Activated CD4-positive, CD25-positive, alpha-beta regulatory T cell (primary cell): ENCODE measurements at regions not wholly inside any gene's neighbourhood (a gene's known extent, or its start where the extent isn't known, plus 50 kb on each side); places are given as distances from the start of the nearest gene placed in this dataset.
"Not testable (repeated sequence)": the region's sequence is repeated elsewhere in the genome, so short reads cannot be mapped to it uniquely, and the experiment has no call there.

ENCODE experiments used
- DNase-seq, 4 experiments: peaks; one replicate each; lab custom pipeline; 2025; lab: John Stamatoyannopoulos, UW

DNA sequence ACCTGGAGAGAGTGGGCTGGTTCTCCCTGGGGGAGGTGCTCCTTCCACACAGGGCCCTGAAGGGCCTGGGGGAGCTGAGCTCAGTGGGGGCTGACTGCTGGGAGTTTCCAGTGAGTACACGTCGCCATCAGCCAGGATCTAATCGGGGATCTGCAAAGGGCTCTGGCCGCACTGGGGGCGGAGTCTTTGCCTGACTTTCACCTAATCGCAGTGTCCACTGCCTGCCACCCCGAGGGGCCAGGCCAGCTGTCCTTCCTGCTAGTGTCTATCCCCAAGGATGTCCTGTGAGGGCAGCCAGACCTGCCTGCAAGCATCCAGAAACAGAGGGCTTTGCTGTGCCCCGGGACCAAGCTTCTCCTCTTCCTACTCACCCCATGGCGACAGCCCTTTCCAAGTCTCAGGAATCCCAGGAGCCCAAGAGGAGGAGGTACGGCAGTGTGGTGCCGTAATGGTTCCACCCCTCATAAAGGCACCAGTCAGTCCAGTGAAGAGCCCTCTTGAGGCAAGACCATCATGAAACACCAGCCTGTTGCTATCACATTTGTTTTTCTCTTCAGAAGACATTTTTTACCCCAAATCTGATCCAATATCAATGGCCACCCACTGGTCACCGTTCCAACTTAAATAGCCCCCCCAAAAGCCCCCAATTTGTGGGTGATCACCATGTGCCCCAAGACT, 243.1 kb upstream of the ECI2 start:
- DNase-seq: no peak

DNA sequence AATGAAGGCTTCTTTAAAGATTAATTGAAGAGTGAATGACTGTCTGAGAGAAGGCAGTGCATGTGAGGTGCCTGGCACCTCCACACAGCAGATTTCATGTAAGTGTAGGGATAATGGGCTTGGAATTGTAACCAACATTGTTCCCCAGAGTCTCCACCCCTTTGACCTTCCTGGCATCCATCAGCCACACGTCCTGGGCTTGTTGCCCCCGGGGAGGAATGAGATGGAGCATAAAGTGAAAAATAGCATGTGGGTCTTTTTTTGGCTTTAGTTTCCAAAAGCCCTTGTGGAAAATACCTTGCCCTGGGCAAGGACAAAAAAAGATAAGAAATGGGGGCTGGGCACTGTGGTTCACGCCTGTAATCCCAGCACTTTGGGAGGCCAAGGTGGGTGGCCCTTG, 242.2 kb upstream of the ECI2 start:
- DNase-seq: no peak

DNA sequence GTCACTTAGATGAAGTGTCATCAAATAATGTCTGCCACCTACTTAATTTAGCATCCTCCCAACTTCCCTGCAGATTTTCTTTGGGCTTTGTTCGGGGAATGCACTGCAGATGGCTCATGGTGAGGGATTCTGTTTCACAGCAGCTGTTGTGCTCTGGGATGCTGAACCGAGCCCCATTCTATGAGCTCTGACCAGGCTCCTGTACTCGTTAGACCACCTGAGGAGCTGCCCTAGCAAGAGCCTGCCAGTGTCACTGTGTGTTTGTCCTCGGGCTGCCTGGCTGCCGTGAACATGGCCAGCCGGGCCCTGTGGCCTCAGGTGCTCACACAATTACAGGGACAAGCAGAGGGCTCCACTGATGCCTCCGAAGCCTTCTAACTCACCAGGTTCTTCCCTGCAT, 238.8 kb upstream of the ECI2 start:
- DNase-seq: no peak

DNA sequence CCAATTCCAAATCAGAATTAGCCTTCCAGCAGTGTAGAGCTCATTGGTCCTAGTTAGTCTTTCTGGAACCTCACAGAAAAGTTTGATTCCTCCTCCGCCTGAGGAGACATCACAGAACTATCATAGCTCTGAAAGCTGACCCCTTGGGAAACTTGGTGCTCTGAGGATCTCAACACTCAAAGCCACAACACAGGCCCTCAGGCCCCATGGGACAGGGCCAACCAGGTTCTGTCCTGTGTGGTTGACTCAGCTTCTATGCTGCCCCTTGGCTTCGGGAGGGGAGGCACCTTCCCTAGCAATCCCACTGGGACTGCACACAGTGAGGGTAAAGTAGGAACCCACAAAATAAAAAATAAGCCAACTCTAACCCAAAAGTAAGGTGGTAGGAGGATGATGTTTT, 237.5 kb upstream of the ECI2 start:
- no peak for DNase-seq

DNA sequence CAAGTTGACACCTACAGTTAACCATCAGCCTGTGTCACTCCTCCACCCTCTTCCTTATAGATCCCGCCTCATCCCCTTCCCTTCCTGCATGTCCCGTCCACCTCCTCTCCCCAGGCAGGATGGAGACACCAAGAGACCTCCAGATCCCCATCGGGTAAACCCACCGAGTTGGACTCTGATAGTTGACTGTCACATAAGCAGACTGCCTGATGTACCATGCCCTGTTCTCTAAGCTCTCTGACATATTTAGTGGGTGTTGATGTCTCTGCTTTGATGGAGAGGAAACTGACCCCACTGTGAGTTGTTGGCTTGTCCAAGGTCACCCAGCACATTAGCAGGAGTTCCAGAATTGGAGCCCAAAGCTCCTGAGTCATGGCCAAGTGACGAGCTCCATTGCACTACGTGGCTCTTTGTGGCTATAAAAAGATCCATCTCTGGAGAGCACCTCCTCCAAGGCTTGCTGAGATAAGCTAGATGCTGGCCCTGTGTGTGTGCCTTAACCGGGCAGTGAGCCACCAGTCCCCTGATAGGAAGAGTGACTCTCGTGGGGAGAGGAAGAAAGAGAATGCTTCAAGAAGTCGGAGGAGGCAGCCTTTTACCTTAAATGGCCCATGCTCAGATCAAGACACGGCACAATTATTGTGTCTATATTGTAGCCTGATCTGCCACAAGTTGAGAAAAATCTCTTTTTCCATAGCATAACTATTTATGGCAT, 236.0 kb upstream of the ECI2 start:
- DNase-seq: no peak

DNA sequence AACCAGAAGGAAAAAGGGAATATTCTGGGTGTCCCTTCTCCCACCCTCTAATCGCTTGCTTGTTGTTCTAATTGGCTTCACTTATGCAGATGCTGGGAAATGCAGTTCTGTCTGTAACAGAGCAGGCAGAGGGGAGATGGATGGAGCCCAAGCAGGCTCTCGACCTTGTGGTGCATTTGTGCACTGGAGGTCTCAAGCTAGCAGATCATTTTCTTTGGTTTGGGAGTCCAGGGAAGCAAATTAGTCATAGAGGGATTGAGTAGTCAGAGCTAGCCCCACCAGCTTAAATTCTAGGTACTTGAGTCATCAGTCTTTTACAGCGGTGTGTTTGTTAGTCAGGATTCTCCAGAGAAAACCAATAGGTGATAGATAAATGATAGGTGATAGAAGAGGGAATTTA, 234.7 kb upstream of the ECI2 start:
- DNase-seq: no peak

DNA sequence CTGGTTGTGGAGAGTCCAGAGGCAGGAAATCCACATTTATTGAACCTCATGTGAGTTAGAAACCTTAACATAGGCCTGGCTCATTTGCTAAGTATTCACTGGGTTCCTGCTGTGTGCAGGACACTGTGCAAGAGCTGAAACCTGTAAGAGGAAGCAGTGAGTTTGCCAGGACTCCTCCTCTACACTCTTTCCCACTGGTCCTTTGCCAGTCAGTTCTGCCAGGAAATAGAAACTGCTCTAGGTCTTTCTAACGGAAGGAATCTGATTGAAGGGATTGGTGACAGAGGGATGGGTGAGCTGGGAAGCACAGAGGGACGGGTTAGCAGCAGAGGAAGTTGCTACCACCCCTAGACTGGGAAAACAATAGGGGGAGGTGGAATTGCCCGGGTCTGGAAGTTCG, 234.2 kb upstream of the ECI2 start:
- no peak for DNase-seq

DNA sequence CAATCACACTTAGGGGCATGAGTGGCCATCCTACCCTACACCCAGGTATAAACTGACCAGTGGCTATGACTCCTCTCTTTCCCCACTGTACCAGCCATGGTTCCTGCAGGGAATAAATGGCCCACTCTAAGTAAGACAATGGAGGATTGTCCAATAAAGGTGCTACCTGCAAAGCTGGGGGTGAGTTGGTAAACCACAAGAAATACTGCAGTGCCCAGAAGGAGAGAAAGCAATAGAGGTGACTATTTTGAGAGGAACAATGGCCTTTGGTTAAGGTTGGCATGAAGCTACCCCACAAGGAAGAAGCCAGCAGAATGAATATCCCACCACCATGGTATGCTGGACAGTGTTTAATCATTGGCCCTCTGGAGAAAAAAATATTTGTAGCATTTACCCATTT, 233.3 kb upstream of the ECI2 start:
- DNase-seq: no peak

DNA sequence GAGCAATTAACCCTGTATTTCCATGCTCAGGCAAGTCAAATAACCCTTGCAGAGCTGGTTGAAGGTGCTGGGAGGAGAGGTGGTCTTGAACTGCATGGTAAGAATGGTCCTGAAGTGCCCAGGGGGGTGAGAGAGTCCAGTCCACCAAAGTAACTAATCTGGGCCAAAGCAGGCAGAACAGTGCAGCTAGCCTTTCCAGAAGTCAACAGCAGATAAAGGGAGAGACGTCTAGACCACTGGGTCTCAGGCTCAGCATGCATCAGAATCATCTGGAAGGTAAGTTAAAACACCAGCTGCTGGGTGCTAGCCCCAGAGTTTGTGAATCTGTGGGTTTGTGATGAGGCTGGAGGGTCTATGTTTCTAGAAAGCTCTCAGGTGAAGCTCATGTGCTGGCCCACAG, 232.3 kb upstream of the ECI2 start:
- no peak for DNase-seq

DNA sequence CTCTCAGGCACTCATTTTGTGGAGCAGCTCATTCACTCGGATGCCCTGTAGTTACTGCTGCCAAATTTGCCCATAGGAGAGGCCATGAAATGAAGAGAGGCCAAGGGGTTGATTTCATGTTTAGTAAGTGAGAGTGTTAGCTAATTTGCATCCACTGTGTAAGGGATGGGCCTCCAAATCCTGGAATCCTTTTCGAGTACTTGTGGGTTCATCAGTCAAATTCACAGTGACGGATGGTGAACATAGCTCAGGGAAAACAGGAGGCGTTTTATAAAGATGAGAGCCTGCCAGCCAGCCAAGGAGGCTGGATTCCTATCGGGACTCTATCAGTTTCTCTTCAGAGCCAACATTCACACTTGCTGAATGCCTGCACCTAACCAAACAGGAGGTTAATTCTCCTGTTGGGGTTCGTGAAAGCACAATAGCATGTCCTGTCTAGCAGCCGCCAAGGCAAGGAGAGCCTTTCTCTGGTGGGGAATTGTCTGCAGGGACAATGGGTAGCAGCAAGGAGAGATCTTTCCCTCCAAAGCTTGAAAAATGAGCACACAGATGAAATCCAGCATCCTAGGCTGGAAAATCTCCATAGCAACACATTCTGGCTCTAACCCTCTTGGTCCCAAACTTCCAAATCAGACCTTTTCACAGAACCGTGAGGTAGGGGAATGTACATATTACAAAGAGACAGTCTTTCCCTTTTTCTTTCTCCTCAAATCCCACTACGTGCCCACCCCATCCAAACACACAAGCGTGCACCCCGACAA, 231.4 kb upstream of the ECI2 start:
- no peak for DNase-seq

DNA sequence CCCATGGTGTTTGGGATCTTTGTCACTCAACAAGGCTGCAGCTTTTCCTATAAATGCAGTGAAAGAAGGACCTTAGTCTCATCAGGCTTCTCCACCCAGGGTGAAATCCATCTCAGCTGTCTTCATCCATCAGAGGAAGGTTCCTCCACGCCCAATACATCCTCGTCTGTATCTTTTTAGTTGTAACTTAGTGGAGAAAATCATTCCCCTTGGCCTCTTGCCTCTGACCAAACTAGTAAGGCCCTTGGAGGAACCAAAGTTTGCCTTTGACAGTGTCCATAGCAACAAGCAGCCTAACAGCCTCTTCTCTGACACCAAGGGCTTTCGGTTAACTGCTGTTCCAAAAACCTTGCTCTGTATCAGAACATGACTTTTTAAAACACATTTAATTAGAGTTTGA, 230.3 kb upstream of the ECI2 start:
- no peak for DNase-seq

DNA sequence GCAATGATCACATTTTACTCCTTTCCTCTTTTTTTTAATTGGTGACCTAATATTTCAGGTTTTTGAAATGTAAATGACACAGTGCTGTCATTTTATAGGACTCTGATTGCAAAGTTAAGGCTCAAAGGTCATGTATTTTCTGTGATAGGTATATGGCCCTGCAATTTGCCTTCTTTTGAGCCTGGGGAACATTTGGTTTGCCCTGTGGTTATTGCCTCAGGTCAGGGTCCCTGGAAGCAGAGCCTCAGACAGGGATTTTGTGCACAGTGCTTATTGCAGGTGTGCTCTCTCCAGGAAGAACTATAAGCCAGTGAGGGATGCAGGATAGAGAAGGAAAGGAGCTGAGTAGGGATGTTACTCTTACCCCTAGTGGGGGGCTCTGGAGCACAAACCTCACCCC, 229.3 kb upstream of the ECI2 start:
- no peak for DNase-seq

DNA sequence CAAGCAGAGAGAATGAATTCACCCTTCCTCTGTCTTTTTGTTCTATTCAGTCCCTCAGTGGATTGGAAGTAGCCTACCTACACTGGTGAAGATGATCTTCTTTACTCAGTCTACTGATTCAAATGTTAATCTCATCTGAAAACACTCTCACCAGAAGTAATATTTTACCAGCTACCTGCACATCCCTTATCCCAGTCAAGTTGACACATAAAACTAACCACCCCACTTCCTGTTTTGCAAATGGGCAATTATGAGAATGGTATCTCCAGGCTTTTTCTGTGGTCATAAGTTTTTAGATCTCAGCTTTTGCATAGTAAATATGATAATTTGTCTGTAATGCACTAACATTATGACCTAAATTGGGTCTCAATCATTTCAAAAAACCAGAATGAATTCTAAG, 228.8 kb upstream of the ECI2 start:
- DNase-seq: no peak

DNA sequence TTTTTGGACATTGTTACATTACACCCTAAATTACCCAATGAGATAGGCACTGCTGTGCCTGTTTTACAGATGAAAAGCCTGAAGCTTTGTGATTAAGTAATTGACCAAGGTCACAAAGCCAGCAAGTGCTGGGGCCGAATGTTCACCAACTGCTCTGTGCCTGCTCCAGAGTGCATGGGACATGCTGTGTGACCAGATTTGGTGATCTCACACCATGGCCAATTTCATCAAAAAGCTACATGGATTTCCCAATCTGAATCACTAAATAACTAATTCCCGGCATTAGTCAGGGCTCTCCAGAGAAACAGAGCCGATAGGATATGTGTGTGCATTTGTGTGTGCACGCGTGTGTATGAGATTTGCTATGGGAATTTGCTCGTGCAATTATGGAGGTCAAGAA, 228.3 kb upstream of the ECI2 start:
- no peak for DNase-seq

DNA sequence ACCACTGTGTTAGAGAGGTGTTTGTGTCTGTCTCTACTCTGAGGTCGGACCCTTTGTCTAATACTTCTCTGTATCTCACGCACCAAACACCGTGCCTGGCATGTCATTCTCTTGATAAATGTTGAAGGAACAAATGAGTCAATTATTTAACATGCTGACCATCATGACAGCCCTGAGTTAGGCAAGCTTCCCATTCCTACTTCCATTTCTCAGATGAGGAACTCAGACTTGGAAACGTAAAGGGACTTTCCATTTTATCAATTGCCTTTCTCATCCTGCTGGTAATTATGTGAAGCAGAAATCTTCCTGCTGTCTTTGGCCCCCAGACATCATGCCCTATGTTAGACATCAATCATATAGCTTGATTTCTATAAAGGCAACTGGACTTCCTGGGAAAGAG, 227.0 kb upstream of the ECI2 start:
- DNase-seq: no peak

DNA sequence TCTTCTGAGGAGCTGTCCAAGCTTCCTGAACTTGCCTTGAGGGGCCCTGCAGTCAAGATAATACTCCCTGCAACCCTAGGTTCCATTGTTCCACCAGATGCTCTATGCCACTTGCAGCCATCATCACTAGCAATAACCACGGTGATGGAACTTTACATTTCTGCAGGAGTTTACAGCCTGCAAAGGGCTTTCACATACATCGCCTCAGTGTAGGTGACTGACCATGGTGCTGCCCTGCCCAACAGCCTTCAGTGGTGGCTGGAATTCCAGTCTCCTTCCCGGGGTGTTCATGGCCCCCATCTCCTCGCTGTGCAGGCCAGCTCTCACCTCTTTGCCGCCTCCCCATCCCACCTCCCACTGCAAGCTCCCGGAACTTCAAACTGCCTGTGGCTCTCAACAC, 225.5 kb upstream of the ECI2 start:
- DNase-seq: no peak

DNA sequence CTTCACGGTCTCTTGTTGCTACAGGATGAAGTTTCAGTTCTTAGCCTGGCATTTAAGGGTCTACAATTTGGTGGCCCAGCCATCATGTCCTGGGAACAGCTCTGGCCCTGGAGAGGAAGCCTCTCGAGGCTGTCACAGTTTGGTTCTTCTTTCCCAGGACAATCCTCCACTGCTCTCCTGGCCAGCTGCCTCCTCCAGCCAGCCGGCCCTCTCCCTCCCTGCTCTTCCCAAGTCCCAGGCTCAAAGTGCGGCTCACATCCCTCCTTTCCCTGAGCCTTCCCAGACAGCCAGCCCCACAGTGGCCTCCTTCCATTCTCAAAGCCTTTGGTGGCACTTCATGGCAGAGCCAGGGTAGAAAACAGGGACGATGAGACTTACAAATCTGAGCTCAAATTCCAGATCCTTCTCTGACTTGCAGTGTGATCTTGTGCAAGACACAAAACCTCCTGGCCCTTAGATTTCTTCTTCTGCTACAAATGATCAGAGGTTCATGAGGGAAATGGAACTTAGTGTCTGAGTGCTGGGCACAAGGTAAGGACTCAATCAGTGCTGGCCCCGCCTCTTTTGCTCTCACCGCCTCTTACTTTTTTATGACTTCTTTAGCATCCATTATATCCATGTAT, 223.8 kb upstream of the ECI2 start:
- DNase-seq: no peak

DNA sequence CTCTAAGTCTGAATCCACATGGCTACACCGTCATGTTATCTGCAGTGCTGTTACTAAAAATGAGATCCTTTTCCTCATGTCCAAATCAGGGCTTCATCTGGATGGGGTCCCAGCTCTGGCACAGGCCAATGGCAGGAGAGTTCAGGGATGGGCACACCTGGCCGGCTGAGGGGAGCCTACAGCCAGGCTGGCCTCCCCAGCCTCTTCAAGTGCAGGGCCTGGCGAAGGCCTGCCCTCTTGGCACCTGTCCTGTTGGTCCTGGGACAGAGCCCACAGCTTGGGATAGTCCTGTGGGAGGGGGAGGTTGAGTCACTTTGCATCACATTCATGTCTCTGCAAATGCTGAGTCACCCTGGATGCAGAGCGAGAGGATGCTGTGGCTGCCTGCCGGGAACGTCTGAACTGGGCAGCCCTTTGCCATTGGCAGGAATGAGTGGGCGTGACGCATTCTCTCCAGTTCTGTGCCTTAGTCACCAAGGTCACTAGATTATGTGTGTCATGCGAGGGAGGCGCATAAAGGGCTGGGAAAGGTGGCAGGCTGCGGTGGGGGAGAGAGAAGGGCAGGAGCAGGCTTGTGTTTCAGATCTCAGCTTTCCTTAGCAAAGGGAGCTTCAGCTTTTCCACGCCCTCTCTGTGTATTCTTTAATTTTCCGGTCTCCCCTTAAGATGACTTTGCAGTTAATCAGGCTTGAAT, 223.2 kb upstream of the ECI2 start:
- DNase-seq: no peak

DNA sequence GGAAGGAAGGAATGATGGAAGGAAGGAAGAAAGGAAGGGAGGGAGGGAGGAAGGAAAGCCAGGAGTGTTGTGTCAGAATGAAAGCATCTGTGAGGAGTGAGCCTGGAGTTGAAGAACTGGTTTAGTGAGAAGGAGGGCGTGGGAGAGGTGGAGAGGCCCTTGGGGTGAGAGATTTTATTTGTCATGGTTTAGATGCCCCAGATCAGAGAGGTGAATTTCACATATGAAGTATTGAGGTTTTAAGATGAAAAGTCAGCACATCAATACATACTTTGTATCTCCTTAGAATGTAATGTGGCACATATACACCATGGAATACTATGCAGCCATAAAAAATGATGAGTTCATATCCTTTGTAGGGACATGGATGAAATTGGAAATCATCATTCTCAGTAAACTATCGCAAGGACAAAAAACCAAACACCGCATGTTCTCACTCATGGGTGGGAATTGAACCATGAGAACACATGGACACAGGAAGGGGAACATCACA, 222.3 kb upstream of the ECI2 start:
- not testable (repeated sequence) for DNase-seq

DNA sequence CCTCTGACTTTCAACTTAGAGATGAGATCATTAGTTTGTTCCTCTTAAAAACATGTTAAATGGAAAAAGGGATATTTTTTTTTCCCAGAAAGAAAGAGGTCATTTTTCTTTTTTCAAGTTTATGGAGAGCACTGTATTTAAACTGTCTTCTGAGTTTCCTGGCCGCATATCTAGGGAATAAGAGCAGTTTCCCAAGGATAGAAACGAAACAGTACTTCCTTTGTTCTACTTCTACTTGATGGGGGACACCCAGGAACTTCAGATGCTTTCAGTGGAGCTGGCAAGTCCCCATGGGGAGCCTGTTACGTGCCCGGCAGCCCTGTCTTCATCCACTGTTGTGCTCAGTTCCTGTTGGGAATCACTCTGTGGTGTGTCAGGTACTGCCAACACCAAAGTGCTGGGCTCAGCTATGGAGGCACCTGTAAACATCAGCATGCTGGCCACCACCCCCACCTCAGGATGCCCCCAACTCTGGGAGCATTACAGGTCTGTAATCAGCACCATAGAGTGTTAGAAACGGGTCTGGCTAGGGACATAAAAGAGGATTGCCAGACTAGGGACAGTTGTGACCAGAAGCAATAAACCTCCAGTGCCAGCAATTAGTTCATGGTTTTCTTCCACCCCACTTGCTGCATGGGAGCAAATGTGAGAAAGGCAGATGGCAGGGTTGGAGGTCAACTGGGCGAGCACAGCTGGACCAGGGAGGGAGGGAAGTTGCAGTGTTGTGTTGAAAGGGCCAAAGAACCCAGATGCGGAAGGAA, 221.7 kb upstream of the ECI2 start:
- no peak for DNase-seq

DNA sequence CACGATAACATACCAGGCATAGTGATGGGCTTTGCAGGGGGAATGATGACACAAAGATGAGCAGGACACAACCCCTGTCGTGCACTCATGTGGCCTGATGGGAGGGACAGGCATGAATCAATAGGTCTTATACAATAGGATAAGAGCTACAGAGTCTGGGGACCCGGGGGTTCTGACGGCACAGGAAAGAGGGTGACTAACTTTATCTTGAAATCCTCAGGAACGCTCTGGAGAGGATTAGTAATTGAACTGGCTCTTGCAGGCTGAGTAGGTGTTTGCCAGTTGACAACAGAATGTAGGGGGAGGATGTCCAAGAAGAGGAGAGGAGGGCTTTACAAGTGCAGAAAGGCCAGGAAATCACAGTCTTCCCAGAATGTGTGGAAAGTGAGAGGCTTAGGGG, 219.9 kb upstream of the ECI2 start:
- no peak for DNase-seq
